PFSK-1 (cell line): ENCODE measurements at regions not wholly inside any gene's neighbourhood (a gene's known extent, or its start where the extent isn't known, plus 50 kb on each side); places are given as distances from the start of the nearest gene placed in this dataset.

Source experiments
- FOXP2 ChIP-seq: optimal IDR thresholded peaks from 2 replicates; pipeline ENCODE3; 2011; ENCODE audit warnings: borderline replicate concordance, control low read depth, inconsistent platforms; ENCODE audit not compliant: insufficient read depth; ENCODE audit errors: extremely low read length, extremely low read depth
- POLR2AphosphoS5 ChIP-seq: IDR thresholded peaks from 2 replicates; pipeline ENCODE4 v1.6.1; 2012; ENCODE audit warnings: low read depth, mild to moderate bottlenecking, control low read depth, low read length, moderate library complexity
- TAF1 ChIP-seq: IDR thresholded peaks from 2 replicates; pipeline ENCODE4 v1.6.1; 2012; ENCODE audit warnings: low read length, control low read depth, borderline replicate concordance; ENCODE audit not compliant: insufficient read depth
- TF ChIP-seq, protein P1 (sequence below), 2 experiments: IDR thresholded peaks; 2 replicates each; pipeline versions ENCODE4 v1.6.1 to v1.8.0; 2011 to 2012; ENCODE audit warnings: low read depth in 2 of 2, low read length in 2 of 2, control low read depth in 1 of 2, inconsistent platforms in 1 of 2, mild to moderate bottlenecking in 1 of 2, moderate library complexity in 1 of 2; ENCODE audit not compliant: insufficient read depth in 1 of 2

DNA sequence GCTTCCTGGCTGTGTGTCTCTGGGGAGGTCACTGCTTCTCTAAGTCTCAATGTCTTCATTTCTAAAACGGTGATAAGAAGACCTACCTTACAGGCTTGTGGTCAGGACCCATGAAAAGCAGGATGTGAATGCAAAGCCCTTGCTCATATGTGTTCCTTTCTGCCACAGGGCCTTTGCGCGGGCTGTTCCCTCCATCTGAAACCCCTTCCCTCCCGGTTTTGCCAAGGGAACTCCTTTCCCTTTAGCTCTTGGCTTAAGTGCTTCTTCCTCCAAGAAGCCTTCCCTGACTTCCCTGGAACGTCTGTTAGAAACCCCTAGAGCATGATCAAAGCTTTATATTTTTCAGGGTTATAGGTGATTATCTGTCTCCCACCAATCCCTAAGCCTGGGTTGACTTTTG, 147.2 kb upstream of the PTPN1 start:
- no peak for TF ChIP-seq TAF1
- TF ChIP-seq, protein P1, sequence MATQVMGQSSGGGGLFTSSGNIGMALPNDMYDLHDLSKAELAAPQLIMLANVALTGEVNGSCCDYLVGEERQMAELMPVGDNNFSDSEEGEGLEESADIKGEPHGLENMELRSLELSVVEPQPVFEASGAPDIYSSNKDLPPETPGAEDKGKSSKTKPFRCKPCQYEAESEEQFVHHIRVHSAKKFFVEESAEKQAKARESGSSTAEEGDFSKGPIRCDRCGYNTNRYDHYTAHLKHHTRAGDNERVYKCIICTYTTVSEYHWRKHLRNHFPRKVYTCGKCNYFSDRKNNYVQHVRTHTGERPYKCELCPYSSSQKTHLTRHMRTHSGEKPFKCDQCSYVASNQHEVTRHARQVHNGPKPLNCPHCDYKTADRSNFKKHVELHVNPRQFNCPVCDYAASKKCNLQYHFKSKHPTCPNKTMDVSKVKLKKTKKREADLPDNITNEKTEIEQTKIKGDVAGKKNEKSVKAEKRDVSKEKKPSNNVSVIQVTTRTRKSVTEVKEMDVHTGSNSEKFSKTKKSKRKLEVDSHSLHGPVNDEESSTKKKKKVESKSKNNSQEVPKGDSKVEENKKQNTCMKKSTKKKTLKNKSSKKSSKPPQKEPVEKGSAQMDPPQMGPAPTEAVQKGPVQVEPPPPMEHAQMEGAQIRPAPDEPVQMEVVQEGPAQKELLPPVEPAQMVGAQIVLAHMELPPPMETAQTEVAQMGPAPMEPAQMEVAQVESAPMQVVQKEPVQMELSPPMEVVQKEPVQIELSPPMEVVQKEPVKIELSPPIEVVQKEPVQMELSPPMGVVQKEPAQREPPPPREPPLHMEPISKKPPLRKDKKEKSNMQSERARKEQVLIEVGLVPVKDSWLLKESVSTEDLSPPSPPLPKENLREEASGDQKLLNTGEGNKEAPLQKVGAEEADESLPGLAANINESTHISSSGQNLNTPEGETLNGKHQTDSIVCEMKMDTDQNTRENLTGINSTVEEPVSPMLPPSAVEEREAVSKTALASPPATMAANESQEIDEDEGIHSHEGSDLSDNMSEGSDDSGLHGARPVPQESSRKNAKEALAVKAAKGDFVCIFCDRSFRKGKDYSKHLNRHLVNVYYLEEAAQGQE (IDR thresholded peaks at IDR 0.05; ENCODE audit: insufficient read depth in 1 of 2, low read depth in 2 of 2, low read length in 2 of 2) = no peak
- TF ChIP-seq POLR2AphosphoS5 = no peak
- no peak for TF ChIP-seq FOXP2
